ENCODE measurements at regions not wholly inside any gene's neighbourhood (a gene's known extent, or its start where the extent isn't known, plus 50 kb on each side); places are given as distances from the start of the nearest gene placed in this dataset.

DNA sequence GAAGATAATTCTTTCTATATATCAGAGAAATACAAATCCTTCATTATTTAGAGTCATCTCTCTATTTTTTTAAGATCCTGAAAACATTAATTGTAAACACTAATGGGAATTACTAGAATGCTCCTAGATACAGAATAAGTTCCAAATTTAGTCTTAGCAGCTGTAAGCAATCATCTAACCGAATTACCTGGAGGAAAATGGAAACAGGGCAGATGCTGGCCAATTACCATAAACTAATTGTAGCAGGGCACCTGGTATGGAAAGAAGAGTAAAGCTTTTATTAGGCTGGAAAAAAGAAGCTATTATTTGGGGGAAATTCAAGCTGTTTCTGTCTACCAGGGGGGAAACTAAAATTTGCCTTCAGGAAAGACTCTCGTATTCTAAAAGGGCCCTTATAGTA lies 257.5 kb downstream of the MMUT start:
- TF ChIP-seq YY1 (IDR thresholded peaks at IDR 0.05; ENCODE audit: insufficient read depth, insufficient read length) = no peak
- no peak for TF ChIP-seq ZNF274 (IDR thresholded peaks at IDR 0.05; ENCODE audit: low read depth, low read length)
- no peak for TF ChIP-seq SUZ12 (IDR thresholded peaks at IDR 0.05; ENCODE audit: extremely low read depth, insufficient read depth, insufficient read length)

Measured in NT2/D1 (cell line).